Umbilical cord (tissue), 1 donor: ENCODE measurements at regions not wholly inside any gene's neighbourhood (a gene's known extent, or its start where the extent isn't known, plus 50 kb on each side); places are given as distances from the start of the nearest gene placed in this dataset.

Experiments
- DNase-seq: peaks from one replicate; pipeline ENCODE4 v3.0.0-alpha.2; 2015; ENCODE audit warnings: low spot score

- DNase-seq = peak; percentile 87
Observed at GRCh38 chr22:27676545-27677213, 124.9 kb downstream of the MN1 start.

GRCh38 chr22:27677905-27678458 lies 123.6 kb downstream of the MN1 start:
- DNase-seq = peak; percentile 92

GRCh38 chr22:27679176-27679575 lies 122.4 kb downstream of the MN1 start:
- peak; percentile 86 for DNase-seq

GRCh38 chr22:27679693-27680488 lies 121.7 kb downstream of the MN1 start:
- DNase-seq = no peak

GRCh38 chr22:27680636-27681035 lies 120.9 kb downstream of the MN1 start:
- DNase-seq = no peak

GRCh38 chr22:27681037-27681436 lies 120.5 kb downstream of the MN1 start:
- DNase-seq = no peak

GRCh38 chr22:27682437-27682836 lies 119.1 kb downstream of the MN1 start:
- DNase-seq = no peak

- peak; percentile 68 for DNase-seq
Observed at GRCh38 chr22:27684901-27685300, 116.7 kb downstream of the MN1 start.

- DNase-seq = no peak
Observed at GRCh38 chr22:27685515-27685914, 116.0 kb downstream of the MN1 start.

GRCh38 chr22:27685970-27686369 lies 115.6 kb downstream of the MN1 start:
- DNase-seq = no peak

GRCh38 chr22:27686534-27686933 lies 115.0 kb downstream of the MN1 start:
- DNase-seq = peak; percentile 87

- DNase-seq = no peak
Observed at GRCh38 chr22:27687984-27688545, 113.5 kb downstream of the MN1 start.

GRCh38 chr22:27689664-27690063 lies 111.9 kb downstream of the MN1 start:
- no peak for DNase-seq

GRCh38 chr22:27690599-27690998 lies 111.0 kb downstream of the MN1 start:
- peak; percentile 67 for DNase-seq

- DNase-seq = no peak
Observed at GRCh38 chr22:27692243-27692642, 109.3 kb downstream of the MN1 start.

GRCh38 chr22:27695925-27696324 lies 105.6 kb downstream of the MN1 start:
- DNase-seq = peak; percentile 62

GRCh38 chr22:27697888-27698287 lies 103.7 kb downstream of the MN1 start:
- DNase-seq = no peak
